Retinal pigment epithelial cell (primary cell): ENCODE measurements at regions not wholly inside any gene's neighbourhood (a gene's known extent, or its start where the extent isn't known, plus 50 kb on each side); places are given as distances from the start of the nearest gene placed in this dataset.

ENCODE experiments used
- DNase-seq: peaks from one replicate; pipeline ENCODE4 v3.0.0-alpha.2; 2010; ENCODE audit warnings: low read depth
- H3K4me3 ChIP-seq: 2 replicates; pipeline ENCODE4 v1.5.1; 2011; ENCODE audit warnings: mild to moderate bottlenecking, low read length, control low read depth, moderate library complexity
- TF ChIP-seq, protein P1 (sequence below): conservative IDR thresholded peaks from 2 replicates; pipeline ENCODE4 v1.5.1; 2011; ENCODE audit warnings: low read depth, low read length, control low read depth, inconsistent platforms

DNA sequence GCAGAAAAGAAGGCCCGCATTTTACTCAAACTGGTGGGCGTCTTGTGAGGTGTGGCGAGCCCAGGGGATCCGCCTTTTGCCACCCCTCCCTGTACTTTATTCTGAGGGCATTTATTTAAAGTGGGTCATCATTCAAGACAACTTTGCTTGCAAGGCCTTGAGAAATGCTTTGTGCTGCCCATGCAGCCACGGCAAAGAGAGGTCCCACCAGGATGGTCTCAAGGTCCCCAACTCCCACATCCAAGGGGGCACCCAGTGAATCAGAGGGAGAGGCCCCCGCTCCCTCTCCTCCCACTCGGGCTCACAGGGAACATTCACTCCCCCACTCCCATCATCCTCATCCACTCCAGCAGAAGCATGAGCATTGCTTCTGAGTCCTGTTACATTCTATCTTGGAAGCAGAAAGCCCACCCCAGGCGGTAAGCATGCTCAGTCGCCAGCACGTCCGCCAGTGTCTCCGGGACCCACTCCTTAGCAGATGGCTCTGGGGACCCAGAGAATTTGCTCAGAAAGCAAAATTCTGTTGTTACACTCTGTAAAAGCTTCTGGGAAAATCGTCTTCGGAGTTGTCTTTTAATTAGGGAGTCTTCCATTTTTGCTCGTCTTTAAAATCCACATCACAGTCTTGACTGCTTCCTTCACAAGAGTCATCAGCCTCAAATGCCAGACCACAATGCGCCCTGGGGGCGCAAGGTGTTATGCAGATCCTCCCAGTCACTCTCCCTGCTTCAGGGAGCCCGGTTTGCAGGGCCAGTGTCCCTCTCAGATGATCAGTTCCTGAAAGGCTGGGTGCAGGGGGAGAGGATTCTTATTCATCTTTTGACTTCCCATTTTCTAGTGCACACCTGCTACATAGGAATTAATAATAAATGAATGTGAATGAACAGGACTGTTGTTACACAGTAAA lies 99.4 kb upstream of the NCK2 start:
- H3K4me3 ChIP-seq = no peak overlapping the region
- DNase-seq = no peak
- TF ChIP-seq, protein P1, sequence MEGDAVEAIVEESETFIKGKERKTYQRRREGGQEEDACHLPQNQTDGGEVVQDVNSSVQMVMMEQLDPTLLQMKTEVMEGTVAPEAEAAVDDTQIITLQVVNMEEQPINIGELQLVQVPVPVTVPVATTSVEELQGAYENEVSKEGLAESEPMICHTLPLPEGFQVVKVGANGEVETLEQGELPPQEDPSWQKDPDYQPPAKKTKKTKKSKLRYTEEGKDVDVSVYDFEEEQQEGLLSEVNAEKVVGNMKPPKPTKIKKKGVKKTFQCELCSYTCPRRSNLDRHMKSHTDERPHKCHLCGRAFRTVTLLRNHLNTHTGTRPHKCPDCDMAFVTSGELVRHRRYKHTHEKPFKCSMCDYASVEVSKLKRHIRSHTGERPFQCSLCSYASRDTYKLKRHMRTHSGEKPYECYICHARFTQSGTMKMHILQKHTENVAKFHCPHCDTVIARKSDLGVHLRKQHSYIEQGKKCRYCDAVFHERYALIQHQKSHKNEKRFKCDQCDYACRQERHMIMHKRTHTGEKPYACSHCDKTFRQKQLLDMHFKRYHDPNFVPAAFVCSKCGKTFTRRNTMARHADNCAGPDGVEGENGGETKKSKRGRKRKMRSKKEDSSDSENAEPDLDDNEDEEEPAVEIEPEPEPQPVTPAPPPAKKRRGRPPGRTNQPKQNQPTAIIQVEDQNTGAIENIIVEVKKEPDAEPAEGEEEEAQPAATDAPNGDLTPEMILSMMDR = no peak

DNA sequence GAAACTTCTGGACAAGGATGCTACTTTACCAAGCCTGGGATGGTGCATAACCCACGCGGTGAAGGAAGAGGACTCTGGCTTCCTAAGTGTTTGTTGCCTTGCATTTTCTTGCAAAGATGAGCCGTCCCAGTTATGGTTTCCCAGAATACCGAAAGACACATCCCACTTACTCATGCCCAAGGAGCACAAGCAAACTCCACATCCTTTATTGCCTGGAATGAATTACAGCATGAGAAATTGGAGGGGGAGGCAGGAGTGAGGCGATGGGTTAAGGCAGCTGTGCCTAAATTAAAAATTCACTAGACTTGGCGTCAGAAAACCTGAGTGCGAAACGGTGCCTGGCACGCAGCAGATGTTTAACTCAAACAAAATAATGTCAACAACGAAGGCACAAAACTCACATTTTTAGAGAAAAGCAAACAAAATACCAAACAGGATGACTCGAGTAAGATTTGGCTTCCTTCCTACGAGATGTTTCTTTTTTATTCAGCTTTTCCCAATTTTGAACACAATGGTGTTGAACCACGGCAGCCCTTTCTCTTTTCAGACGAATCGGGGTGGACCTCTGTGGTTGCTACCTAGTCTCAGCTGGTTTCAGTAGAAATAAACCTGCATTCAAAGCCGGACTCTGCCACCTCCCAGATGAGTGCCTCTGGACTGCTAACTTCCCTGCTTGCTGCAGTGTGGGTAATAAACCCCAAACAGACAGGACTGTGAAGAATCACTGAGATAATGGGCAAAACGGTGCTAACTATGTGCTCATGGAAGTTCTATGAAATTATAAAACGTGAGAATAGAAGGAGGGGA lies 100.3 kb upstream of the NCK2 start:
- no peak for DNase-seq
- no peak overlapping the region for H3K4me3 ChIP-seq
- TF ChIP-seq, protein P1 = no peak

DNA sequence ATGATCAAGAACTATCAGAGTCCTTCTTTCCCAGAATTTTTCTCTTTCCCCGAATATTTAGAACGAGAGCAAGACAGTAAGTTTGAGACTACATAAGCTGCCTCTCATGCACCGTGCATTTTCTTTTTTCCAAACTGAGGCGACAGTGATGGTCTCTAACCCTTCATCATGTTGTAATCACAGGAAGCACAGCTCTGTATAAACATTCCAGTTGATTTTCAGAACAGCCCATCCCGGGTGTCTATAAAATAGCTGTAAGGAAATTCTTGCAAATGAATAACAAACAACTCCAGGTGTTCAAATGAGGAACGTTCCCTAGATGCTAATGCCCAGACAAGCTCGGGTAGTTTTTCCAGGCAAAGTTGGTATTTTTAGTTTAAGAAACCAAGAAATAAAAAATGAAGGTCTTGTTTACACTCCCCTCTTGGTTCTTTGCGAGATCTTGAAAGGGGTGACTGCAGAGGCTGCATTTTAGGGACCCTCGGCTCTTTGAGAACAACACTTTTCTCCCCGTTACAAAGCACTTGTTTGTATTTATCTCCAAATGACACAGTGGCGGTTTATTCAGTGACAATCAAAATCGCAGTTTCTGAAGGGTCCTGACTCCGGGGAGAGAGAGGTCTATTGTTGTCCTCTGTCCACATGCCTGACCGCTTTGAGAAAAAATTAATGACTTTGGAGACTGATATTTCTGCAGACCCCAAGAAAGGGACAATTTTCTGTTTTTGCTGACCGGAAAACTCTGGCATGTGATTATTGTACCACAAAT lies 101.1 kb upstream of the NCK2 start:
- DNase-seq = no peak
- TF ChIP-seq, protein P1 = no peak
- H3K4me3 ChIP-seq = no peak overlapping the region

DNA sequence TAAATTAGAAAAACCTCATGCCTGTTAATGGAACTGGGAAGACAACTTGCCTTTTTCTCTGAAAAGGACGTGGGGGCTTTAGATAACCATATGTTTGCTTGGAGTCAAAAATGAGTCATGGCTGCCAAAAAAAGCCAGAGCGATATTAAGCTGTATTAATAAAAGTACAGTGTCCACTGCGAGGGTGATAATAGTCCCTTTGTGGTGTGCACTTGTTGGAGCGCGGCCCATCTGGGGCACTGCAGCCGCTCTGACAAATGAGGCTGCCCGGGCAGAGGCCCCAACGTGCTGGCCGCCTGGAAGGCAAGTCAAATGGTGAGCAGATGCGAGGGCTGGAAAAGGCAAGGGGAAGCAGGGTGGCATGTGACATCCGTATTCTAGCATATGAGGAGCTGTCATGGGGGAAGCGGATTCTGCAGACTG lies 103.3 kb upstream of the NCK2 start:
- no peak overlapping the region for H3K4me3 ChIP-seq
- DNase-seq = no peak
- TF ChIP-seq, protein P1 = no peak

DNA sequence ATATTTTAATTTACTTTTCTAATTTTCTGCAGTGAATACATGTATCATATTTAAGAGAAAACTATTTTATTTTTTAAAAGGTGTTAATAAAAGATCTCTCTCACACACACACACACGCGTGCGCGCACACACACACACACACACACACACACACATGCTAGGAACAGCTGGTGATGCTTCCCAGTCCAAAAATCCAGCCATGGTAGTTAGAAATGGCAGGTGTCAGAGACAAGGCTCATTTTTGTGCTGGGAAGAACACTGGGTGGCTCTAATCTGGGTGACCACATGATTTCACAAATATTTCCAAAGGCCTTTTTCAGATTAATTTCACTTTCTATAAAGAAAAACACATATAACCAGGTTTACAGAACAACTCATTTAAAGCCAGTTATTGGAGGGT lies 104.5 kb upstream of the NCK2 start:
- TF ChIP-seq, protein P1 = no peak
- no peak for DNase-seq
- H3K4me3 ChIP-seq = no peak overlapping the region

DNA sequence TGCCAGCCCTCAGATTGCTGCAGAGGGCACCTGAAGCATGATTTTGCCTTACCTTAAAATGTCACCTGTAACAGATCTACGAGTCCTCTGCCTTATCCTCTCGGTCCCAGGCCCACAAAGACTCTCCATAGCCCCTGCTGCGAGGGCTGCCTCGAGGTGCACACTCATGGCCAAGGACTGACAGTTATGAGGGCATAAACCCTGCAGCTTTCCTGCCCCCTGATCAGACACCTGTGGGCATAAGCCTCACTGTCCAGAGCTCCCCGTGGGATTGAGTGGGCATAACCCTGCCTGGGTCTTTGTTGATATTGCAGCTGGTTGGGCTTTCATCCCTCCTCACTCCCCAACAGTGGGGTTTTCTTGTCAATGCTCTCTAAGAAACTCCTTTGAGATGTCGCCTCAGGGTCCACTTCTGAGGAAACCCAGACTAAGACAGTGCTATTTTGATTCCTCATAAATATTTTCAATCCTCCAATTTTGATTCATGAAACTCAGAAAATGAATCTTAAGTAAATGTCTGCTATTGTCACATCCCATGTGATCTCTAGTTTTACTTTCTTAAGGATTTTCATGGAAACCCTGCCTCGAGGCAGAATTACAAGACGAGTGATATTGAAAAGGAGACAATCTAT lies 108.5 kb upstream of the NCK2 start:
- H3K4me3 ChIP-seq = no peak overlapping the region
- no peak for DNase-seq
- TF ChIP-seq, protein P1 = no peak
